ENCODE measurements at regions not wholly inside any gene's neighbourhood (a gene's known extent, or its start where the extent isn't known, plus 50 kb on each side); places are given as distances from the start of the nearest gene placed in this dataset.

DNA sequence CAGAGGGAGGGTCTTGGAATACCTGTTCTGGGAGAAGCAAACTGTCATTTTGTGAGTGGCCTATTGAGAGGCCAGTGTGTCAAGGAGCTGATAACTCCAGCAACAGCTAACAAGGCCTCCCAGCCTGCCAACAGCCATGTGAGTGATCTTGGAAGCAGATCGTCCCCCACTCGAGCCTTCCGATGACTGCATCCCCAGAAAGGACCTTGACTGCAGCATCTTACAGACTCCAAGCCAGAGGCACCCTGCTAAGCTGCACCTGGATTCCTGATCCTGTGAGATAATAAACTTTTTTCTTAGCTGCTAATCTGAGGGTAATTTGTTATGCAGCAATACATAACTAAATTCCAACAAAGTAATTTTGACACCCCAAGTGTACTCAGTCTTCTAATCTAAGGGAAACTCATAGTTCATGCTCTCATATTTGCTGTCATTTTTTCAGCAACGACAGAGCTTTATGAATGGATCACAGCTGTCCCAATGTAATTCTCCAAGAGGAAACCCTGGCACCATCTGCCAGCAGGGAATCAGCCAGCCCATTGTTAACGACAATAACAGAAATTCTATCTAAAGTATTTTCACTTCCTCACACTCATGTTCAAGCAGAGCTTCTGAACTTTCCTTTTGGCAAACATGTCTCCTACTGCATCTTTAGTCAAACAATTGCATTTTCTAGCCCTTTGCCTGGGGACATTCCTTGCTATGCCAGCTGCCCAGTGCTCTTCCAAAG, 470.2 kb upstream of the BTBD3 start:
- no peak for DNase-seq (ENCODE audit: low spot score)

DNA sequence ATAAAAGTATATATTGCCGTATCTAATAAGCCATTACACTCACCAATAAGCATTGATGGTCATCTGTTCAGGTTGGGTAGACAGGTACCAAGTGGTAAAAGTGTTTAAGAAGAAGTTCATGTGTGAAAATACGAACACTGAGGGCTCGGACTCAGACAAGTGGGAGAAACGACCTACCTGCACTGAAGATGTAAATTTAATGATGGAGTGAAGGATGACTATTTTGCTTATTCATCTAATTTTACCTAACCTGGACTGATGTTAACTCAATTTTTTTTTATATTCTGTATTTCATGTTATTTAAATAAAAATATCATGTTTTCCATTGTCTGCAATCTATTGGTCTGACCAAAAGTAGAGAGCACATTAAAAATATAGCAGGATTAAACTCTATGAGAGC, 469.1 kb upstream of the BTBD3 start:
- DNase-seq (ENCODE audit: low spot score) = no peak

DNA sequence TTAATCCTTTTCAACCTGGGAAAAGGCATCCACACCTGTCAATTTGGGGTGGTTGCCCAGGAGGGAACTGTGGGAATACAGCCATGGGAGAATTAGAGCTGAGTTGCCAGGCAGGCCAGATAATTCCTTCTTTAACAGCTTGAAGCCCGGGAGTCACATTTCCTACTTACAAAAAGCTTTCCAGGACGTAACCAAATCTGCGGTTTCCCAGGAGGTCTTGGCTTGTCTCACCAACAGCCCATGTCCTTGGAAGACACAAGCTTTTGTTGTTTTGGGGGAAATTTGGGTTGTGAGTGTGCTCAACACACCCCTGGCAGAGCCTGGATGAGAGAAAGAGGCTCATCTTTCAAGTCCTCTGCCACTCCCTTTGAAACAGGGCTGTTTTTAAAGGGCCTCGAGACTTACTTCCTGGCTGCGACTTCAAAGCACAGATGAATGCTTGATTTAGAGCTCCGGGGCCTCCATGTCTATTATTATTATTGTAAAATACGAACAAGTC, 465.9 kb upstream of the BTBD3 start:
- no peak for DNase-seq (ENCODE audit: low spot score)

DNA sequence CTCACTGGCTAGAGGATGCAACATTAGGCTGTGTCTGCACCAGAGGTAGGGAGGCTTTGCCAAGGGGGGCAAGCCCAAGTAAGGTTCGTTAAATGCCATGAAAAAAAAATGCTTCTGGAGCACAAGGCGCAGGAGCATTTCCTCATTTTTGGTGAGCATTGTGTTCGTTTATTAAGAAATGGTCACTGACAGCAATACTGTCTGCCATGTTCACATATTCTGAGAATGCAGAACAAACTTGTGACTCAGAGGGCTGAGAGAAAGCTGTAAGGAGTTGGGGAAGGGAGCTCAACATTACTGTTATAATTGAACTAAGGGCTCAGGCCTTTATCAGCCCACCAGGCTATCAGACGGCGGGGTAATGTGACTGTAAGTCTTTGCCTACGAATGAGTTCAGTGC, 465.4 kb upstream of the BTBD3 start:
- DNase-seq (ENCODE audit: low spot score) = peak; percentile 26

DNA sequence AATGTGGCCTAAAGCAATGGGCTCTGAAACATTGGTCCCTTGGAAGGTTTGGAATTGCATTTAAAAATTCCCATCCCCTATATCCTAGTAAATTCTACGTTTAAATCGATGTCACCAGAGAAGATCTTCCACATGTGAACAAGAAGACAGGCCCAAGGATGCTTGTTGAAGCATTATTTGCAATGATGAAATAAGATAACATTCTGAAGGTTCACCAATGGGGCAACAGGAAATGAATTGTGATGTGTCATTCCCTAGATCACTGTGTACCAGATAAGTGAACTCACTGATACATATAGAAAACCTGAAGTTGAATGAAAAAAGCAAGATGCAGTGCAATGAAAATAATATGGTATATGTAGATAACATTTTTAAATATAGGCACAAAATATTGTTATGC, 464.3 kb upstream of the BTBD3 start:
- DNase-seq (ENCODE audit: low spot score) = no peak

DNA sequence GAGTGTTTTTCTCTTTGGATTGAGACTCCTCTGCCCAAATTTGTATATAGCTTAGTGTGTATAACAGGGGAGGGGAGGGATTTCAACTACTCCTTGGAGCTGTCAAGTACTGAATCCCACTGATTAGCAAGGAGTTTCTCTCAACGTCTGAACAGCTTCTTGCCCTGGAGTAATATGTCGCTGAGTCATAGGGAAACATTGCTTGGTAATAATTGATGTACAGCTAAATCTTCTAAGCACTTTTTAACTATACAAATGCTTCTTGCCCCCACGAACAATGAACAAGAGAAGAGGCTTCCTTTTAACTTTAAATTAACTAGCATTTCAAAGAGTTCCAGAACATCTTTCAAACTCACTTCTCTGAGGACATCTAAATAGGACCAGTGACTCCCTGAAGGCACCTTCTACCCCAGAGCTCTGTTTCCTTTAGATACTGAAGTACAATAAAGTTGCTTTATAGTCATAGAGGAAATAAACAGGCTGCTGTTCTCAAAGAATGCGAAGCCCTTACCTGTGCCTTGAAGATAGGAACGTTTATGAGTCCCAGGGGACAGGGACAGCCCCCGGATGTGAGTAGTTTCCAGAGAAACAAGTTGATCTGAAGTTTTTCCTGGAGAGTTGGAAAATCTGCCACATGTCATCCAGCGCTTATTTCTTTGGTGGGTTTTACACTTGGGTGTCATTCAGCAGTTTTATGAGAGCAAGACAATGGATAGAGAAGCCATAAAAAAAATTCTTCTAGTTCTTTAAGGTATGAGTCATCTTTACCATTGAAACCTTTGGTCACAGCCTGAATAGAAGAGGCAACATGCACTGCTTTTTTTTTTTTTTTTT, 462.5 kb upstream of the BTBD3 start:
- peak; percentile 60 for DNase-seq (ENCODE audit: low spot score)

DNA sequence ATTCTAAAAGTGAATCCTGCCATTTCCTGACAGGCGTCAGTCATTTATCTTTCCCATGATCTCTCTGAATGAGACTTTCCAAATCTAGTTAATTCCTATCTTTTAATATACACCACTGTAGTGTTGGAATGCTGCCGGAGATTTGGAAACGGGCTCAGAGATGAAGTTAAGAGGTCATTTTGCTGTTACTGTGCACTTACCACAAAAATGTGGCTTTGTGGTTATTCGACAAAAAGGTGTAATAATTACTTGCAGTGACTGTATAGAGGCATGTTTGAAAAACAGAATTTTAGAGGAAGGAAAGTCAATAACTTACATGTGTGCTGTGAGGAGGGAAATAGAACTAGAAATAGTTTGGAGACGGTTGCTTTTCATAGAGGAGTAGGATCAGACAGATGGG, 460.2 kb upstream of the BTBD3 start:
- no peak for DNase-seq (ENCODE audit: low spot score)

DNA sequence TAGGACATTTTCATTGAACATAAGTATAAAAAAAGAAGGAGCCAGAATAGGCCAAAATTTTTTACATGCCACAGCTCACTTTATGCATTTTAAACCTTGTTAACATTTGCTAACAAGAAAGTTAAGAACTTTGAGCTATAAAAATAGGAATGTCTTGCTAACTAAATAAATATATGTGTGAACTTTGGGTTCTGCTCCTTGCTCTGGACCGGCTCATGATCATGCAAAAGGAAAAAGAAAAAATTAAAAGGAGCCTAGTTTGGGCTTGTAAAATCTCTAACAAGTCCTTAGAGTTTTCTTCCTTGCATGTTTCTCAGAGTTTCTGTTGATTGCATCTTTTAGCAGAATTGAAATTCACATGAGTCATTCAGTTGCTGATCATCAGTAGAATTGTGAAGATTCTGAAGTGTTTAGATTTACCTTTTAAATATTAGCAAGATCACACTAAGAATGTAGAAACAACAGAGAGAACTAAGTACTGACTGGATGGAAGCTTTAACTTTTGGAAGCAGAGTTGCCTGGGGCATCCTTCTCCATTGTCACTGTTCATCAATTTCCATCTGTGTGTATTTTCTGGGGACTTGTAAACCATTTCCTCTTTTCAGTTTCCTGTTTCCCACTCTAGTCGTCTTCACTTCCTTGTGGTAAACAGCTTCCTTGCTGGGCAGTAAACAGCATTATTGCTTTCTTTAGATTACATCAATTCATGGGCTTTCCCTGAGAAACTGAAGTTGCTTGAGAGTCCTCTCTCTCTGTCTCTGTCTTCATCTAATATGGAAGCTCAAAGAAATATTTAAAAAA, 458.4 kb upstream of the BTBD3 start:
- no peak for DNase-seq (ENCODE audit: low spot score)

DNA sequence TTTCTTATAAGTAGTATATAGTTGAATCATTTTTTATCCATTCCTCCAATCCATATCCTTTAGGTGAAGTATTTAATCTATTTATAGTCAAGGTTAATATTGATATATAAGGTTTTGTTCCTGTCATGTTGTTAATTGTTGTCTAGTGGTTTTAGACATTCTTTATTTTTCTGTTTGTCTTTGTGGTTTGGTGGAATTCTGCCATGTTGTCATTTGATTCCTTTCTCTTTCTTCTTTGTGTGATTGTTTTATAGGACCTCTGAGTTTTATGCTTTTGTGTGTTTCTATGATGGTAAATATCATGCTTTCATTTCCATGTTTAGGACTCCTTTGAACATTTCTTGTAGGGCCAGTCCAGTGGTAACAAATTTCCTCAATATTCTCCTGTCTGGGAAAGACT, 450.3 kb upstream of the BTBD3 start:
- no peak for DNase-seq (ENCODE audit: low spot score)

DNA sequence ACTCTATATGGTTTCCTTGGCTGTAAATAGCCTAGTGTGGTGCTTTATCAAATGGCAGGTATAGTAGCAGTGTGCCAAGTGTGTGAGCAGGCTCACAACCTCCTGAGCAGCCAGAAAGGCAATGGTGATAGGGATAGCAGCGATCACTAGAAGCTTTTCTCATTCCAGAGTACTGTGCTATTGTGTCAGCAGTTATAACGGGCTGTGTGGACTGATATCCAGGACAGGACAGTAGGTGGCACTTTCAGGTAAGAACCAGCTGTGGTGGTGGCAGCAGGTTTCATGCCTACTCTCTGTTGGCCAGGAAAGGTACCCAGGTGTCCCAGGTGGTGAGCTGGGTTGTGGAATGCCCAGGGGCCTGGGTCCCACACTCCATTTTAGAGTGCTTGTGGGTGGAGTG, 448.8 kb upstream of the BTBD3 start:
- no peak for DNase-seq (ENCODE audit: low spot score)

DNA sequence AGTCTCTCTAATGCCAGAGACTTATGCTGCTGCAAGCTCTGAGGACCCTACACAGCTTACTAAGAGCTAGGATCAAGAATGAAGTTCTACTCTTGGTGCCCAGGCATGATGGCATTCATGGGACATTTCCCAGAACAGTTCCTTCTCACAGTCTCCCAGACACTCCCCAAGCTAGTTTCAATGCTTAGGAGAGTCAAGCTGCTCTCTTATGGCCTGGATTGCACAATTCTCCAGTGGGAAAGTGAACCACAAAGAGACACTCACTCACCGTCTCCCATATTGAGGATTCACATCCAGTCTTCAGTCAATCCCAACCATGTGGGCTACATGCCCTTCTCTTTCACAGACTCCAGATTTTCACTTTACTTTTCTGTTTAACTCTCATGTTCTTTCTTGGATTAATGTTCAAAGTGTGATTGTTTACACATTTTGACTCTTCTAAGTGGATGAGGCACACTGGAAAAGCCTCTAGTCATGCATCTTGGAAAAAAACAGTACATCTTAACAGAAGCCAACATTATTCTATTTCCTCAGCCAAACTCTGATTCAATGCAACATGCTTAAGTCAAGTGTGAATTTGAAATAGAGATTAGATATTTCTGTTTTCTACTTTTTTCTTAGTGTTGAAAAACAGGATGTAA, 447.8 kb upstream of the BTBD3 start:
- DNase-seq (ENCODE audit: low spot score) = no peak

DNA sequence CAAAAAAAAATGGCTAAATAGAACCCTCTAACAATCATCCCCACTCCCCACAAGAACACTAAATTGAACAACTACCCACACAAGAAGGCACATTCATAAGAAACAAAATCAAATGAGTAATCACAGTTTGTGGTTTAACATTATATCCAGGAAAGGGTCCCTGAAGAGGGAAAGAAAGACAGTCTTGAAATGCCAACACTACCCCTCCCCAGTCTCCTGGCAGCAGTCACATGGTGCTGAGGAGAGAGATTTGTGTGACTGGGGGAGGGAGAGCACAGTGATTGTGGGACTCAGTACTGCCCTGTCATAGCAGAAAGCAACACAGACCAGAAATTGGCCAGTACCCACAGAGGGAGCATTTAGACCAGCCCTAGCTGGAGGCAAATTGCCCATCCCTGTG, 443.7 kb upstream of the BTBD3 start:
- no peak for DNase-seq (ENCODE audit: low spot score)

DNA sequence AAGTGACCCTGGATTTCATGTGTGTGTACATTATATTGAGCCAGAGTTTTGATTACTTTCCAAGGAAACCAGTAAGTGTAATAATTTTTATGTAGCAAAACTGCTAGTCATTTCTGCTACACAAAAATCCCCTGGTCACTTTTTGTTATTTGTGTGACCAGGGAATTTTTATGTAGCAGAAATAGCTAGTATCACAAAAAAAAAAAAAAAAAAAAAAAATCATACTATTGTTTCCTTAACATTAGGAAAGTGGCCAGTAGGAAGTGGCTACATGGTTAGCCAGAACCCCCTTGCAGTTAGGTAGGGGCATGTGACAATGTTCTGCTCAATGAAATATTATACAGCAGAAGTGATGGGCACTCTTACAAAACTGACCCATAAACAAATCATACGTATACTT, 434.0 kb upstream of the BTBD3 start:
- DNase-seq (ENCODE audit: low spot score) = no peak

DNA sequence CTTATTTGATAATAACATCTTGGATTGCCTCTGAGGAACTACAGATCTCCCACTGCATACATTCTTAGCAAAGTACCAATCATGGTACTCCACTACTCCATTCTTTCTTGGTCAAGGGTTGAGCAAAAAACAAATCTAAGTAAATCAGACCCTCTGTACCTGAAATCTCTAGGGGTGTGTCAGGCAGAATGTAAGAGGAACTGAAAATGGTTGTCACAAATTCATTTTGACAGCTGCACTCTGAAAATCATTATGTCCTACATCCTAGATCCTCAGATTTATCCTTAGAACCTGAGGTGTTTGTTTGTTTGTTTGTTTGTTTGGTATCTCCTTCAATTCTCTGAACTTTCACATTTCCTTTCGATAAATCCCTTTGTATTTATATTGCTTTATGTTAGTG, 433.2 kb upstream of the BTBD3 start:
- DNase-seq (ENCODE audit: low spot score) = no peak

DNA sequence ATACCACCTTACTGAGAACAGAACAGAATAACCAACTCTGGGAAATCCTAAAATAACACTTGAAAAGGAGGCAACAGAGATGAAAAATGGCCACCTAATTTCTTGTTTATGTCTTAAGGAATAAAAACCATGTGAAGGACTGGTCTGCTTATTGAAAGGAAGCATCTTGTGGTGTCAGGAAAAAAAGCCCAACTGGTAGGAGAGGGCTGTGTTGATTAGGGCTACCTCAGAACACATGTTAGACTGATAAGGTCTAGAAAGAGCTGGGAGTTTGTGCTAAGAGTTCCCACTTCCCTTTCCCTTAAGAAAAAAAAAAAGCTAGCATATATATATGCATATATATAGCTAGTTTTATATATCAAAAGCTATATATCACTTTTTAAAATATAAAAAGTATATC, 425.3 kb upstream of the BTBD3 start:
- DNase-seq (ENCODE audit: low spot score) = no peak

DNA sequence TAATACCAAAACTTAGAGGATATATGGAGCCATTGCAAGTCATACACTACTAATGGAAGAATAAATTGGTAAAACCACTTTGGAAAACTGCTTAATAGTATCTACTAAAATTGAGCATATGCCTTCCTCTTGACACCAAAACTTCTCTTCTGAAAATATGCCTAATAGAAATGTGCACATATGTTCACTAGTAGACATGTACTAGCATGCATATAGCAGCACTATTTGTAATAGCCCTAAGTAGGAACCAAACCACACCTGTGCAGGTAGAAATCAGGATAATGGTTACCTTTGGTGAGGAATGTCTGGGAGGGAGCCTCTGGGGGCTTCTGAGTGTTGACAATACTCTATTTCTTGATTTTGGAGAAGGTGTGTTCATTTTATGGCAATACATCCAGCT, 424.8 kb upstream of the BTBD3 start:
- DNase-seq (ENCODE audit: low spot score) = no peak

DNA sequence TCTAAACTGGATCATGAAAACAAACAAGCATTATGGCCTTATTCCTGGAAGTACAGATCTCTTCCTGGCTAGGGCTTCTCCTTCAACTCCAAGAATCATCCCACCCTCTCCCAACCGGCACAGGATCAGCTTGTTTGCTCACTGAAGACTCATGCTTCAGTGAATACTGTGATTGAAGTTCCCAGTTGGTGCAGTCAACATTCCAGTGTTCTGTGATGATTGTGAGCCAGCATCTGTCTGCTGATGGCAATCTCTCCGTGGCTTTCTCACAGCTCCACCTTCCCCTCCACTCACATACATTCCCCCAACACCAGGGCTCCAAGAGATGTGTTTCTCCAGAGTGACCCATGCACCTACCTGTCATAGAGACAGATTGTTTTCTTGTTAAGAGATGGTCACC, 421.3 kb upstream of the BTBD3 start:
- no peak for DNase-seq (ENCODE audit: low spot score)

DNA sequence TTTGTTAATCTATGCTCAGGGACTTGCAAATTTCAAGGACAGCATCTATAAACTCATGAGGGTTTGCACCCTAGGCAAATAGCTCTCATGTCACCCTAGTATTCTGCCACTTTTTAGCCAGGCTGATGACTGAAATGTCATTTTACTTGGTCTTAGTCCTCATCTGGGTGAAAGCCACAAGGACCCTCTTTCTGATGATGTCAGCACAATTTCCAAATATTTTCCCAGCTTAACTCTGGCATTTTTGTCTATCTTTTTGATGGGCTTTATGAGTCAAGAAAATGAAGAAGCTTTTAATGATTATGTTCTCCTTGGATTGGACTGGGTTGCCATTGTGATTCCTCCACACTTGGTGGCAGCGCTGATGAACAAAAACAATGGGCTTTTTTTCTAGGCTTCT, 420.1 kb upstream of the BTBD3 start:
- no peak for DNase-seq (ENCODE audit: low spot score)

DNA sequence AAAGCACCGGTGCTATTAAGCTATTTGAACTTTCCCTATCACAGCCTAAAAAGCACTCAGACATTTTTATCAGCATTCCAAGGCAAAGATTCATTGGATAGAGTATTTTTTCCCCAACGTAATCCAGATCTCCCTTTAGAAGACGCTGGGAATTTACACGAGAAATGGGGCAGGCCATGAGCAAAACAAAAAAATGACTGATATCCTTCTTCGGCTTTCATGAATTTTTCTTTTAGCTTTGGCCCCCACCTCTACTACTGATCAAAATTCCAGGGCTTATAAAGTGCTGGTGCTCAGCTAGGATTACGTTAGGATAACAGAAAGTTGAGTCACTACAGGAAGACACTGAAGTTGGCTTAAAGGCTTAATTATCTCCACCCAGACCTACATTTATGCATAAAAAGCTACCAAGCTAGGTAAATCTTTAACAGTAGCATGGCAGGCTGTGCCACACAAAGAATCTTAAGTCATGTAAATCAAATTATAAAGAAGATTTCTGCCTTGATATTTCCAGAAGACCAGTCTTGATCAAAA, 418.5 kb upstream of the BTBD3 start:
- DNase-seq (ENCODE audit: low spot score) = no peak

DNA sequence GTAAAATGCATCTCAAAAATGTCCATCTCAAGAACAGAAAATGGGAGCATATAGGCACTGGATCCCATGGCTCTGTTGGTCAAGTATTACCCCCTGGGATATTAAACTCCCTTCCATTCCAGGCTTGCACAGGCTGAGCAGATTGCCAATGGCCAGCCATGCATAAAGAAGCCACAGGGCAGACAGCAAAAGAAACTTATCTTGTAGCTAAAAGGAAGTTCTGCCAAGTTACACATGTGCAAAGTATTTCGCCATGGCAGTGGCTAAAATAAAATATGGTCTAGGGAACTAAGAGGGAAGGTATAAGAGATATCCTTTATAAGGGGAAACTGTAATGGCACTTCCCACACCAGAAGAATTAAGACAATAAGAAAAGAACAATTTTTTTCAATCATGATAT, 415.6 kb upstream of the BTBD3 start:
- no peak for DNase-seq (ENCODE audit: low spot score)

DNA sequence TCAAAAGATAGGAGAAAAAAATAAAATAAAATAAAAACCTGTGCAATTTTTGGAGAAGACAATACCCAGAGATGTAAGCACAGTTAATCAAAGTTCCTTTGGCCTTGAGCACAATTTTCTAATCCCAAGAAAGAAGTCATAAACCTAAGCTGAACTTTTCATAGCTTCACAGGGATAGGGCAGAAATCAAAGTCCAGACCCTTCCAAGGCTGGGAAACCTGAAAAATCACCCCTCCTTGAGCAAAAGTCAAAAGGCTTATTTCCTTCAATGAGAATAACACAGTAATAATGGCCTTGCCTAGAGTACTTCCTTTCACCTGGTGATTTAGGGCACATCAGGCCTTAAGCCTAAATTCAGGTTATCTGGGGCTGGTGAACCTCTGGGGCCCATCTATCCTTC, 415.0 kb upstream of the BTBD3 start:
- no peak for DNase-seq (ENCODE audit: low spot score)

DNA sequence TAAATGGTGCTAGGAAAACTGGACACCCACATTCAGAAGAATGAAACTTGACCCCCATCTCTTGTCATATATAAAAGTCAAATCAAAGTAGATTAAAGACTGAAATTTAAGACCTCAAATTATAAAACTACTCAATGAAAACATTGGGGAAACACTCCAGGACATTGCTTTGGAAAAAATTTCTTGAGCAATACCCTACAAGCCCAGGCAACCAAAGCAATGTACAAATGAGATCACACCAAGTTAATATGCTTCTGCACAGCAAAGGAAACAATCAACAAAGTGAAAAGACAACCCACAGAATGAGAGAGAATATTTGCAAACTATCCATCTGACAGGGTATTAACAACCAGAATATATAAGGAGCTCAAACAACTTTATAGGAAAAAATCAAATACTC, 407.9 kb upstream of the BTBD3 start:
- no peak for DNase-seq (ENCODE audit: low spot score)

Measured in AG08395 (cell line).